Urinary bladder (tissue), 3 donors: ENCODE measurements at regions not wholly inside any gene's neighbourhood (a gene's known extent, or its start where the extent isn't known, plus 50 kb on each side); places are given as distances from the start of the nearest gene placed in this dataset.
A peak's percentile ranks its signal among the peaks of the same experiment; 100 is the strongest.

Experiments
- DNase-seq: peaks from one replicate; pipeline ENCODE4 v3.0.0-alpha.2; 2015; ENCODE audit errors: extremely low spot score
- H3K27ac ChIP-seq: one replicate; pipeline ENCODE4 v1.5.1; 2013; ENCODE audit warnings: low read depth, mild to moderate bottlenecking, moderate library complexity
- H3K36me3 ChIP-seq: one replicate; pipeline ENCODE4 v1.6.1; 2013; ENCODE audit warnings: mild to moderate bottlenecking, moderate library complexity; ENCODE audit not compliant: insufficient read depth
- H3K4me1 ChIP-seq: one replicate; pipeline ENCODE4 v1.6.1; 2013; ENCODE audit warnings: mild to moderate bottlenecking, moderate library complexity; ENCODE audit not compliant: insufficient read depth
- H3K4me3 ChIP-seq: one replicate; pipeline ENCODE4 v1.5.1; 2013; ENCODE audit warnings: low read depth, low read length
- WGBS: extraction: QIAGEN DNeasy Blood & Tissue Kit; methylation state at CpG from one replicate; pipeline ENCODE4 v1.1.7; 2013; 5-methylcytosine and 5-hydroxymethylcytosine counted together
- donor health status: healthy with polysubstance abuse.
- donor health status: healthy.

GRCh38 chr3:64995857-64996551 is 308.2 kb upstream of the ADAMTS9 start:
- no peak overlapping the region for H3K27ac ChIP-seq
- peak; percentile 32 for DNase-seq
- H3K4me3 ChIP-seq: no peak overlapping the region
- H3K4me1 ChIP-seq: no peaks in the 10 kb centered on the region
- H3K36me3 ChIP-seq: no peaks in the 10 kb centered on the region
- WGBS: 29% methylated on average over 9 of the region's 9 CpGs

DNA sequence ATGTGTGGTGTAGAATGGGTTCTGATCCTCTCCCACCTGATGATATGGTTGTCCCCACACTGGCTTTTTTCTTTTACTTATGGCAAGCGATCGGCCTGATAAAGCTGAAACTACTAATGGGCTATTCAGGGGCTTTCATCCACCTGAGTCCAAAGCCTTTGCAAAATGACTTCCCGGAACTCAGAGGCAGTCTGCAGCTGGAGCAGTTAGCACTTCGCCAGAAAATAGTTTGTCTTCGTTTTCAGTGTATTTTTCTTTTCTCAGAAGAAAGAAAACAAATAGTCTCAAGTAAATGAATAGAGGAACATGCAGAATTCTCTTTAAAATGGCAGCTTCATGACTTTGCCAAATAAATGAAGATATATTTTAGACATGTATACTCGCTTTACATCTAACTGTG is 306.0 kb upstream of the ADAMTS9 start:
- Histone ChIP-seq H3K36me3 (no peaks in the 10 kb centered on the region), H3K4me1 (no peaks in the 10 kb centered on the region), H3K27ac (no peak overlapping the region), H3K4me3 (no peak overlapping the region)
- no peak for DNase-seq
- WGBS: 84% methylated on average over 6 of the region's 6 CpGs

DNA sequence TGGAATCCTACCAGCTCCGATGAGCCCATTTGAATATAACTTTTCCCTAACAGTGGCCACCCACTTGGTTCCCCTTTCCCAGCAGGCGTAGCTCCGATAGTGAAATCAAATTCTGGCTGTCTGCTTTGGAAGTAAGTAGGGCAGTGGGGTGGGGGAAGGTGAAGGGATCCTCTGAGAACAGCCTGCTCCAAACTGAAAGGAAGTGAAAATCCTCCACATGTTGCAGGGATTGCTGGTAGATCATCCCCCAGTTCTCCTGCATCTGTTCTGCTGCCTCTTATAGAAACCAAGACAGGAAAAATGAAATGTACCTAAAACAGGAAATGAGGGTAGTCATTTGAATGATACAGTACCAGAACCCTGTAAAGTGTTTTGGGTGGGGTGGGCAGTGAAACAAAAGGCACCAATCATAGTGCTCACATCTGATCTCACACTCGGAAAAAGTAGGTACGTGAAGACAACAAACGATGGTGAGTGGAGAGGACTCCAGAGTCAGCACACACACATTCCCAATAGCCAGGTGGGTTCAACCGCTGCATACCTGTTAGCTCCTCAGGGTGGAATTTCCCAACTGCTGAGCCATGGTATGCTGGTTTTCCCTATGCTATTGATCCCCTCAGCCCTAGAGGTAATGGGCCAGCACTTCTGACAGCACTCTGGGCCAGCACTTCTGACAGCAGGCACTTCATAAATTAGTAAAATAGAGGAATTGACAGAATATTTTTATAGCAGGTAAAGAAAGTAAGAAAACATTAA is 304.9 kb upstream of the ADAMTS9 start:
- DNase-seq: no peak
- Histone ChIP-seq H3K4me3 (no peak overlapping the region), H3K36me3 (no peaks in the 10 kb centered on the region), H3K27ac (no peak overlapping the region), H3K4me1 (no peaks in the 10 kb centered on the region)
- 65% methylated on average over 7 of the region's 7 CpGs for WGBS

GRCh38 chr3:64988188-64988587 is 300.4 kb upstream of the ADAMTS9 start:
- no peak for DNase-seq
- Histone ChIP-seq H3K4me3 (no peak overlapping the region), H3K4me1 (no peaks in the 10 kb centered on the region), H3K27ac (no peak overlapping the region), H3K36me3 (no peaks in the 10 kb centered on the region)
- WGBS: 52% methylated on average over 3 of the region's 3 CpGs

- no peaks in the 10 kb centered on the region for H3K4me1 ChIP-seq
- no peak overlapping the region for H3K4me3 ChIP-seq
- no peaks in the 10 kb centered on the region for H3K36me3 ChIP-seq
- DNase-seq: no peak
- no peak overlapping the region for H3K27ac ChIP-seq
- WGBS: 91% methylated on average over 1 of the region's 1 CpG
These were observed 299.9 kb upstream of the ADAMTS9 start for GRCh38 chr3:64987726-64988125.

DNA sequence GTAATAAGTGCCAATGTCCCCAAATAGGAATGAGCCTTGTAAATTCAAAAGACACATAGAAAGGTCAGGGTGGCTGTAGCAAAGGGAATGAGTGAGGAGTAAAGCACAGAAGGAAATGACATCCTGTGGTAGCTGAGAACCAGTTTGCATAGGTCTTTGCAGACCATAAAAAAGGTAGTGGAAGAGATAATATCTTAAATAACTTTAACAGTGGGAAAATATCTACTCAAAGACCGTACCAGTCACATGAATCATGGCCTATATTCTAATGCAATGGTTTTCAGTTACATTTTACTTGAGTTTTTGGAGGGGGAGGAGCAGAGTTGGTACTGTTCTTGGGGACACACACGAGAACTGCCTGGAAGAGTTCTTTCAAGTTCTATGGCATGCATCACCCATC is 297.3 kb upstream of the ADAMTS9 start:
- Histone ChIP-seq H3K36me3 (no peaks in the 10 kb centered on the region), H3K27ac (no peak overlapping the region), H3K4me1 (no peaks in the 10 kb centered on the region), H3K4me3 (no peak overlapping the region)
- DNase-seq: no peak
- WGBS: 77% methylated on average over 2 of the region's 2 CpGs

DNA sequence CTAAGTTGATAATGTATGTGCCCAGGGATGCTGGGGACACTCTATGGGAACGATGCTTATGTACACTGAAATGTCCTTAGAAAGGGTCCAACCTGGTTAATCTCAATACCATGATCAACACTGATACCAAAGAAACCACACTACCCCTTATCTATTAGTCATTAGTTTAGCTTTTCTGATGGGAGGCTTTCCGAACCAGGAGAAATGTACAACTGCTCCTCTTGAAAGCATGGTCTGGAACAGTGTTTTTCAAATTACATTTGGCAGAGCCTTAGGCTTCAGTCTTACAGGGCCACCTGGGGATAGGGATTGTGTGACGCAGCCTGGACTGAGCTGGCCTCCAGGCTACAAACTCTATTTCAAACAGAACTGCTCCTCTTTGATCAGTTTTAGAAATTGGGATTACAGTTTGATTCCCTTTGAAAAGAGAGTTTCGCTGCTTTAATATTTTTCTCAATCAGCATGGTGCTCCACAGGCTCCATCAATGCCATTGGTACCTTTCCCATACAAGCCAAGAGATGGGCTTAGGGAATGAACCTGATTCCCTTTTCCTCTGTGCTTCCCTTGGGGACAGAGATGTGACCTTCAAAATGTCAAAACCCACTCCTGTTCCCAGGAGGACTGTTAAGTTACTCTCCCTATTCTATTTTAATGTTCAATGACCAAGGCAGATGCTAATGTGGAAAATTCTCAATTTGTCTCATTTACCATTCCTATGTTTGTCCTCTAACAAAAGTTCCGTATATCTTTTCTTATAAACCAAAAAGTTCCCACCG is 296.0 kb upstream of the ADAMTS9 start:
- H3K36me3 ChIP-seq: no peaks in the 10 kb centered on the region
- 92% methylated on average over 6 of the region's 6 CpGs for WGBS
- H3K4me3 ChIP-seq: no peak overlapping the region
- no peak overlapping the region for H3K27ac ChIP-seq
- H3K4me1 ChIP-seq: no peaks in the 10 kb centered on the region
- no peak for DNase-seq

DNA sequence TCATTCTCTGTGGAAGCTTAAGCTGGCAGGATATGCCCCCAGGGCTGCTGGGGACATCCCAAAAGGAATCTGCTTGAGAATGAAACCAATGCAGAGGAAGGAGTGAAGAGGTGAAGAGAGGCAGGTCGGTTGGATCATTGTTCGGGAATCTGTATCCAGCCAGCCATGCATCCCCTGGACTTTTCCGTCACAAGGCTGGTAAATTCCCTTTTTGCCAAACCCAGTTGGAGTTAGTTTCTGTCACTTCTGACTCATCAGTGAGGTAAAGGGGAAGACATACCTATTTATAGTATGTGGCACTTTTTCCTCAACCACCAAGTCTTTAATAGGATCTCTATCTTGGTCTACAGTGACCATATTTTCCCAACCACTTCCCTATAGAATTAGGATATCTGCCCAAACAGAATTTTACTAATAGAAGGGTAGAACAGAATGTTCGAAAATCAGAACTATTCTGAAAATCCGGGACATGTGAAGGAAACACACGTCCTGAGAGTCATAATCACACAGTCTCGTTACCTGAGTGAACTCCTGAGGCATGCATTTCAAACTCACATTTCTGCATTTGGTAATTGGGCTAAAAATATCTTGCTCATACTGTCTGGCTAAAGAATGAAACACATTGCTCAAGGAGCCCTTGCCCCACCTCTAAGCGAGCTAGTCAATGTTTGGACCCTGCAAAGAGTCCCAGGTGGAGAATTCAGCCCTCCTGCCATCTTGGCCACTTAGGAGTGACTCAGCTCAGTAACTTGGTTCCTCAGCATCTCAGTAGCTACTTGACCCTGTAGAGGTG is 289.7 kb upstream of the ADAMTS9 start:
- Histone ChIP-seq H3K36me3 (no peaks in the 10 kb centered on the region), H3K4me1 (no peaks in the 10 kb centered on the region), H3K27ac (no peak overlapping the region), H3K4me3 (no peak overlapping the region)
- WGBS: 92% methylated on average over 8 of the region's 8 CpGs
- no peak for DNase-seq

DNA sequence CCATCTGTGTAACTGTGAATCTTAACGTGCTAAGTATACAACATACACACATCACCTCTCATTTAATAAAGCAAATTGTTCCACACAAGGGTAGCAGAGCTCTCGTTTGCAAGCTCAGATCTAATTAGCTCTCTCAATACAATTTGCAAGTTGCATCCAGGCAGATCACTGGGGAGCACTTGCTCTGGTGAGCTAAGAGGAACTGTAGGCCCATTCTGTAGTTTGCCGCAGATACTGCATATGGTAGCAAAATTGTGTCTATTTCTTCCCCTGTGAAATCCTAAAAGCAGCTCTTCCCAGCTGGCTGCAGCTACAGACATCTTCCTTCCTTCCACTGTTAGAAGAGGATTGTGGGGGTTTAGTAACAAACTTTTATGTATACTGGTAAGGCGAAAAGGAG is 288.7 kb upstream of the ADAMTS9 start:
- 71% methylated on average over 4 of the region's 4 CpGs for WGBS
- Histone ChIP-seq H3K4me1 (no peaks in the 10 kb centered on the region), H3K36me3 (no peaks in the 10 kb centered on the region), H3K27ac (no peak overlapping the region), H3K4me3 (no peak overlapping the region)
- no peak for DNase-seq

- no peak for DNase-seq
- Histone ChIP-seq H3K4me3 (no peak overlapping the region), H3K27ac (no peak overlapping the region), H3K36me3 (no peaks in the 10 kb centered on the region), H3K4me1 (no peaks in the 10 kb centered on the region)
- 84% methylated on average over 2 of the region's 2 CpGs for whole genome bisulfite sequencing
These were observed 287.3 kb upstream of the ADAMTS9 start for GRCh38 chr3:64975147-64975546.

DNA sequence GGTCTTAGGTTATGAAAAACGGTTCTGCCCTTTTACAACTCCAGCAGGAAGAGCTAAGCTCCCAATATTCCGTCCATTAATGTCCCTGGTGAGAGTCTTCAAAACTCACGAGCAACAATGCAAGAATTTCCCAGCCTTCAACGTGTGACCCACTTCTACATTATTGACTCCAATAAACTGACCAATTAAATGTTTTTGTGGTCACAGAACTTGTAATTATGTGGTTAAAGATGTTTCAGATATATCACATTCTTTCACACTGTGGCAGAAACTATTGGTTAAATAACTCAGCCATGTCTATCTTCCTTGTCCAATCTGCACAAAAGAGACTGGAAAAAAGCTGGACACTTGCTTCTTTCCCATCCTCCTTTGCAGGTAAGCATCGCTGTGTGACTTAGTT is 286.6 kb upstream of the ADAMTS9 start:
- Histone ChIP-seq H3K36me3 (no peaks in the 10 kb centered on the region), H3K4me3 (no peak overlapping the region), H3K4me1 (no peaks in the 10 kb centered on the region), H3K27ac (no peak overlapping the region)
- DNase-seq: no peak
- WGBS: 77% methylated on average over 5 of the region's 5 CpGs

DNA sequence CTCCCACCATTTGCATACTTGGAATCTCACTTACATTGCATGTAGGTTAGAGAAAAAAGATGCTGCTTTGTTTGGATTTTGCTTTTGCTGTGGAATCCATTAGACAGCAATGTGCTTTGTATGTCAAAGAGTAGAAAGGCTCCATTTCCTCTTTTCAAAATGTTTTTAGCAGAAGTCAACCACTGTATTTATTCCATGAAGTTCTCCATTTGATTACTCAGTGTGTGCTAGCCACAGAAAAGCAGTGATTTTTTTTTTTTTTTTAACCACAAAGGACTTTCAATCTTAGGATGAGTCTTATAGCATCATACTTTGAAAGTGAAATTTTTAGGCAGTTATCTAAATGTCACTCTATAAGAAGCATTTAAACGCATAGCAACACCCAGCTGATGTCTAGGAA is 285.0 kb upstream of the ADAMTS9 start:
- WGBS: 83% methylated on average over 1 of the region's 1 CpG

GRCh38 chr3:64971602-64972001 is 283.8 kb upstream of the ADAMTS9 start:
- Histone ChIP-seq H3K27ac (no peak overlapping the region), H3K36me3 (no peaks in the 10 kb centered on the region), H3K4me1 (no peaks in the 10 kb centered on the region), H3K4me3 (no peak overlapping the region)
- DNase-seq: no peak
- 86% methylated on average over 1 of the region's 1 CpG for WGBS

More for the DNA sequence above, 285.0 kb upstream of the ADAMTS9 start:
- H3K27ac ChIP-seq: no peak overlapping the region
- no peaks in the 10 kb centered on the region for H3K4me1 ChIP-seq
- H3K36me3 ChIP-seq: no peaks in the 10 kb centered on the region
- no peak overlapping the region for H3K4me3 ChIP-seq
- DNase-seq: no peak
